H1 (cell line): ENCODE measurements at regions not wholly inside any gene's neighbourhood (a gene's known extent, or its start where the extent isn't known, plus 50 kb on each side); places are given as distances from the start of the nearest gene placed in this dataset.

Source experiments
- CTCF ChIA-PET: fragments of 300-600 bp; sonication (Branson Sonifier 250); formaldehyde crosslinking; loops from one replicate; lab custom pipeline; 2021; ENCODE audit not compliant: partially characterized antibody; lab: Charles Lee
- POLR2A ChIA-PET: fragments of 300-600 bp; sonication (Branson Sonifier 250); formaldehyde crosslinking; loops from one replicate; lab custom pipeline; 2021; ENCODE audit warnings: inconsistent platforms; ENCODE audit not compliant: partially characterized antibody; lab: Charles Lee
- DNase-seq, 2 experiments: peaks; one replicate each; pipeline versions ENCODE4 v3.0.0 to v3.0.0-alpha.2; 2010 to 2022; ENCODE audit warnings: low spot score in 2 of 2, low read depth in 1 of 2, mixed read lengths in 1 of 2
- FAIRE-seq: peaks from 2 replicates; lab custom pipeline; 2011; peaks lifted over from hg19 to GRCh38; lab: Jason Lieb, UNC
- H2AFZ ChIP-seq: 2 replicates; pipeline ENCODE4 v1.8.1; 2012; ENCODE audit warnings: low read length, inconsistent platforms
- H2AK5ac ChIP-seq: 2 replicates; pipeline ENCODE4 v1.6.1; 2013; ENCODE audit warnings: low read depth, low read length
- H2BK120ac ChIP-seq: replicated peaks from 2 replicates; pipeline ENCODE3; 2013; ENCODE audit warnings: low read depth, low read length, inconsistent platforms
- H2BK12ac ChIP-seq: 2 replicates; pipeline ENCODE4 v1.6.1; 2013; ENCODE audit warnings: low read depth, low read length
- H2BK15ac ChIP-seq: 2 replicates; pipeline ENCODE4 v1.6.1; 2013; ENCODE audit warnings: low read length
- H2BK20ac ChIP-seq: 2 replicates; pipeline ENCODE4 v1.6.1; 2013; ENCODE audit warnings: low read length
- H2BK5ac ChIP-seq: 2 replicates; pipeline ENCODE4 v1.6.1; 2013; ENCODE audit warnings: low read depth, low read length
- H3K14ac ChIP-seq: 2 replicates; pipeline ENCODE4 v1.6.1; 2013; ENCODE audit warnings: inconsistent platforms; ENCODE audit not compliant: insufficient read length
- H3K18ac ChIP-seq: 2 replicates; pipeline ENCODE4 v1.6.1; 2013; ENCODE audit warnings: low read length; ENCODE audit errors: extremely low read depth
- H3K23ac ChIP-seq: 2 replicates; pipeline ENCODE4 v1.6.1; 2013; ENCODE audit warnings: inconsistent platforms; ENCODE audit not compliant: insufficient read length
- H3K23me2 ChIP-seq: 2 replicates; pipeline ENCODE4 v1.6.1; 2013; ENCODE audit warnings: low read depth, low read length
- H3K27ac ChIP-seq: 2 replicates; pipeline ENCODE4 v1.6.1; 2011; ENCODE audit warnings: low read depth, low read length, inconsistent platforms
- H3K27me3 ChIP-seq, 4 experiments: replicated peaks in 1 of 4; 1 replicate in 1 of 4; 2 replicates in 3 of 4; pipeline versions ENCODE4 v1.6.1 to v1.8.1; 2011 to 2013; ENCODE audit warnings: low read length in 3 of 4, mild to moderate bottlenecking in 3 of 4, inconsistent platforms in 2 of 4, mixed read lengths in 2 of 4, moderate library complexity in 1 of 4; ENCODE audit not compliant: control insufficient read depth in 3 of 4, insufficient read depth in 3 of 4; ENCODE audit errors: extremely low read depth in 1 of 4
- H3K36me3 ChIP-seq, 4 experiments: 2 replicates each; pipeline versions ENCODE4 v1.6.1 to v1.8.1; 2011 to 2013; ENCODE audit warnings: mild to moderate bottlenecking in 4 of 4, low read length in 3 of 4, moderate library complexity in 2 of 4, control low read depth in 1 of 4, inconsistent platforms in 1 of 4; ENCODE audit not compliant: insufficient read depth in 4 of 4, control insufficient read depth in 2 of 4
- H3K4ac ChIP-seq: replicated peaks from 2 replicates; pipeline ENCODE3; 2013; ENCODE audit warnings: low read length, low read depth, mixed read lengths, inconsistent platforms; ENCODE audit not compliant: insufficient read length
- H3K4me1 ChIP-seq, 4 experiments: replicated peaks in 1 of 4; 1 replicate in 1 of 4; 2 replicates in 3 of 4; pipeline versions ENCODE4 v1.6.1 to v1.8.1; 2011 to 2013; ENCODE audit warnings: low read length in 3 of 4, inconsistent platforms in 2 of 4, mixed read lengths in 1 of 4; ENCODE audit not compliant: insufficient read depth in 4 of 4, control insufficient read depth in 3 of 4
- H3K4me2 ChIP-seq, 2 experiments: 2 replicates each; pipeline versions ENCODE4 v1.6.1 to v1.8.1; 2011 to 2013; ENCODE audit warnings: low read depth in 2 of 2, low read length in 2 of 2, control low read depth in 1 of 2, inconsistent platforms in 1 of 2, mild to moderate bottlenecking in 1 of 2; ENCODE audit not compliant: insufficient read depth in 1 of 2
- H3K4me3 ChIP-seq, 4 experiments: fragments of 200-600, 300-600 bp in 1 of 4; sonication (generic), shearing (Covaris generic), sonication (Bioruptor Twin) in 1 of 4; 2 replicates each; pipeline versions ENCODE4 v1.5.1 to v1.8.1; 2011 to 2016; ENCODE audit warnings: low read length in 4 of 4, low read depth in 3 of 4, control low read depth in 2 of 4, inconsistent platforms in 2 of 4, mild to moderate bottlenecking in 2 of 4, mixed read lengths in 1 of 4, moderate library complexity in 1 of 4; ENCODE audit not compliant: insufficient read depth in 2 of 4; ENCODE audit errors: extremely low read depth in 1 of 4
- H3K56ac ChIP-seq: replicated peaks from 2 replicates; pipeline ENCODE3; 2013; ENCODE audit warnings: low read depth, mild to moderate bottlenecking, mixed read lengths, low read length, inconsistent platforms; ENCODE audit not compliant: insufficient read length
- H3K79me1 ChIP-seq: 2 replicates; pipeline ENCODE4 v1.6.1; 2013; ENCODE audit warnings: low read depth, low read length, control low read depth
- H3K79me2 ChIP-seq, 2 experiments: 2 replicates each; pipeline versions ENCODE4 v1.6.1 to v1.8.1; 2012 to 2013; ENCODE audit warnings: low read length in 2 of 2, mild to moderate bottlenecking in 2 of 2, inconsistent platforms in 1 of 2; ENCODE audit not compliant: insufficient read depth in 2 of 2, control insufficient read depth in 1 of 2
- H3K9ac ChIP-seq, 4 experiments: replicated peaks in 1 of 4; 1 replicate in 1 of 4; 2 replicates in 3 of 4; pipeline versions ENCODE4 v1.6.1 to v1.8.1; 2011 to 2013; ENCODE audit warnings: low read depth in 3 of 4, low read length in 3 of 4, control low read depth in 2 of 4, mild to moderate bottlenecking in 2 of 4, moderate library complexity in 2 of 4, inconsistent platforms in 1 of 4; ENCODE audit errors: extremely low read depth in 1 of 4
- H3K9me3 ChIP-seq, 2 experiments: 2 replicates each; pipeline versions ENCODE4 v1.6.1 to v1.8.1; 2012 to 2013; ENCODE audit warnings: mild to moderate bottlenecking in 2 of 2, moderate library complexity in 2 of 2, control low read depth in 1 of 2, inconsistent platforms in 1 of 2, low read depth in 1 of 2, low read length in 1 of 2, mixed read lengths in 1 of 2; ENCODE audit not compliant: insufficient read depth in 2 of 2
- H4K20me1 ChIP-seq, 2 experiments: replicated peaks in 1 of 2; 2 replicates each; pipeline versions ENCODE3 to v1.8.1; 2011 to 2013; ENCODE audit warnings: inconsistent platforms in 2 of 2, low read length in 2 of 2, mild to moderate bottlenecking in 1 of 2; ENCODE audit not compliant: insufficient read depth in 2 of 2, control insufficient read depth in 1 of 2
- H4K5ac ChIP-seq: 2 replicates; pipeline ENCODE4 v1.6.1; 2013; ENCODE audit warnings: low read length, low read depth, mixed read lengths, inconsistent platforms; ENCODE audit not compliant: insufficient read length
- H4K8ac ChIP-seq: 2 replicates; pipeline ENCODE4 v1.8.0; 2013; ENCODE audit warnings: mild to moderate bottlenecking, moderate library complexity, low read length, inconsistent platforms; ENCODE audit not compliant: insufficient read depth; ENCODE audit errors: extremely low read depth
- H4K91ac ChIP-seq: replicated peaks from 2 replicates; pipeline ENCODE3; 2013; ENCODE audit warnings: low read length, mixed read lengths, inconsistent platforms; ENCODE audit not compliant: insufficient read length
- EZH2 ChIP-seq: fragments of 200-600 bp; sonication (generic); IDR thresholded peaks from 2 replicates; pipeline ENCODE4 v1.7.1; 2012; ENCODE audit warnings: low read depth, mild to moderate bottlenecking, moderate library complexity, low read length, inconsistent platforms; ENCODE audit not compliant: severe bottlenecking
- FOSL1 ChIP-seq: IDR thresholded peaks from 2 replicates; pipeline ENCODE4 v1.6.1; 2011; ENCODE audit warnings: mild to moderate bottlenecking, low read depth, low read length, moderate library complexity; ENCODE audit not compliant: insufficient read depth
- JUN ChIP-seq: IDR thresholded peaks from 2 replicates; pipeline ENCODE4 v1.6.1; 2011; ENCODE audit warnings: low read depth, mild to moderate bottlenecking, improper control_type of control experiment, low read length
- KDM1A ChIP-seq: fragments of 200-600, 300-600 bp; sonication (generic); IDR thresholded peaks from 2 replicates; pipeline ENCODE4 v1.7.1; 2016; ENCODE audit warnings: mild to moderate bottlenecking, low read length, borderline replicate concordance
- POU5F1 ChIP-seq: IDR thresholded peaks from 2 replicates; pipeline ENCODE4 v1.6.1; 2011; ENCODE audit warnings: low read depth, mild to moderate bottlenecking, low read length, moderate library complexity
- RBBP5 ChIP-seq: IDR thresholded peaks from 2 replicates; pipeline ENCODE4 v1.7.1; 2012; ENCODE audit warnings: low read depth, mild to moderate bottlenecking, inconsistent platforms, low read length, moderate library complexity, borderline replicate concordance
- RFX5 ChIP-seq: IDR thresholded peaks from 2 replicates; pipeline ENCODE4 v1.6.1; 2011; ENCODE audit warnings: low read depth, low read length, improper control_type of control experiment, borderline replicate concordance
- SP1 ChIP-seq: IDR thresholded peaks from 2 replicates; pipeline ENCODE4 v1.6.1; 2011; ENCODE audit warnings: low read depth, low read length
- TAF1 ChIP-seq: IDR thresholded peaks from 2 replicates; pipeline ENCODE4 v1.6.1; 2011; ENCODE audit warnings: mild to moderate bottlenecking, low read depth, low read length
- TAF7 ChIP-seq: optimal IDR thresholded peaks from 2 replicates; pipeline ENCODE3; 2011; ENCODE audit warnings: low read depth, mild to moderate bottlenecking, inconsistent platforms, low read length, moderate library complexity, borderline replicate concordance
- WGBS, 2 experiments: shearing (Covaris generic) in 1 of 2; methylation state at CpG; one replicate each; pipeline versions ENCODE4 v1.1.6 to v1.1.7; 2013 to 2015; ENCODE audit warnings: low lambda C conversion rate in 2 of 2, mixed read lengths in 2 of 2, inconsistent platforms in 1 of 2, low coverage in 1 of 2, missing lambda C conversion rate in 1 of 2; ENCODE audit not compliant: insufficient replicate concordance in 2 of 2, insufficient coverage in 1 of 2, insufficient read length in 1 of 2; ENCODE audit errors: extremely low coverage in 1 of 2, missing lambda C conversion rate in 1 of 2; 5-methylcytosine and 5-hydroxymethylcytosine counted together
- TF ChIP-seq, protein P1 (sequence below): IDR thresholded peaks from 2 replicates; pipeline ENCODE4 v1.6.1; 2011; ENCODE audit warnings: low read length, improper control_type of control experiment

DNA sequence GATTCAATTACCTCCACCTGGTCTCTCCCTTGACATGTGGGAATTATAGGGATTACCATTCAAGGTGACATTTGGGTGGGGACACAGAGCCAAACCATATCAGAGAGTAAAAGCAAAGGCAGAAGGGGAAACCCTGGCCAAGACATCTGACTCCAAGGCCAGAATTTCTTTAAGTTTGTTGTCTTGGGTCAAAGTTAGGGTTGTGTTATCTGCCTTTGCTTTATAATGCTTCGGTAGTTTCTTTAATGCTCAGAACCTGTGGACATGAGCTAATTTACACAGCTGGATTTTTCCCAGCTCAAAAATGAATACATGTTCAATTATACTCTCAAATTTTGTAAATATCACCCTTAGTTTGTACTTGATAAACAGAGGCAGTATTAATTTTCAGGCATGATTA is 1074.4 kb downstream of the ADGRL2 start:
- H3K79me1 ChIP-seq = no peaks in the 10 kb centered on the region
- H4K8ac ChIP-seq = no peak overlapping the region
- H3K9ac ChIP-seq = no peak overlapping the region
- no peak for FAIRE-seq
- no peak overlapping the region for H2BK120ac ChIP-seq
- H3K4ac ChIP-seq = no peak overlapping the region
- no peak overlapping the region for H2BK5ac ChIP-seq
- no peak overlapping the region for H3K4me2 ChIP-seq
- peaks cover 0 to 1% (median 0%) of the 10 kb centered on the region in 4 experiments; a peak in 1 of 7 replicates for H3K27me3 ChIP-seq
- ChIA-PET POLR2A (no interaction called here), CTCF (no interaction called here)
- no peak overlapping the region for H3K14ac ChIP-seq
- H3K4me3 ChIP-seq = no peak overlapping the region
- no peak overlapping the region for H4K91ac ChIP-seq
- H2BK15ac ChIP-seq = no peak overlapping the region
- H3K27ac ChIP-seq = no peak overlapping the region
- H3K36me3 ChIP-seq = no peaks in the 10 kb centered on the region
- 82% methylated on average over 1 of the region's 1 CpG; no CpG with 5 or more reads in 1 of the 2 experiments for WGBS, 2 experiments
- H3K23ac ChIP-seq = no peak overlapping the region
- H3K4me1 ChIP-seq = no peaks in the 10 kb centered on the region
- no peaks in the 10 kb centered on the region for H3K9me3 ChIP-seq
- no peak overlapping the region for H2BK20ac ChIP-seq
- no peaks in the 10 kb centered on the region for H4K20me1 ChIP-seq
- no peak overlapping the region for H3K18ac ChIP-seq
- H2BK12ac ChIP-seq = no peak overlapping the region
- H2AFZ ChIP-seq = no peak overlapping the region
- H4K5ac ChIP-seq = no peak overlapping the region
- TF ChIP-seq, protein P1, sequence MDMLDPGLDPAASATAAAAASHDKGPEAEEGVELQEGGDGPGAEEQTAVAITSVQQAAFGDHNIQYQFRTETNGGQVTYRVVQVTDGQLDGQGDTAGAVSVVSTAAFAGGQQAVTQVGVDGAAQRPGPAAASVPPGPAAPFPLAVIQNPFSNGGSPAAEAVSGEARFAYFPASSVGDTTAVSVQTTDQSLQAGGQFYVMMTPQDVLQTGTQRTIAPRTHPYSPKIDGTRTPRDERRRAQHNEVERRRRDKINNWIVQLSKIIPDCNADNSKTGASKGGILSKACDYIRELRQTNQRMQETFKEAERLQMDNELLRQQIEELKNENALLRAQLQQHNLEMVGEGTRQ = no peak
- no peak for TF ChIP-seq JUN
- TF ChIP-seq RFX5 = no peak
- TF ChIP-seq FOSL1 = no peak
- no peak for TF ChIP-seq RBBP5
- no peak for TF ChIP-seq POU5F1
- no peak for TF ChIP-seq SP1
- TF ChIP-seq TAF7 = no peak
- no peak for TF ChIP-seq TAF1
- no peak for TF ChIP-seq KDM1A
- no peak for TF ChIP-seq EZH2
- TF ChIP-seq, all 59 proteins: peak for 0
- Histone ChIP-seq H3K23me2 (no peaks in the 10 kb centered on the region), H3K56ac (no peak overlapping the region), H2AK5ac (no peak overlapping the region), H3K79me2 (no peaks in the 10 kb centered on the region)
- DNase-seq = no peak
